SJCRH30 (cell line): ENCODE measurements at regions not wholly inside any gene's neighbourhood (a gene's known extent, or its start where the extent isn't known, plus 50 kb on each side); places are given as distances from the start of the nearest gene placed in this dataset.
"Not testable (repeated sequence)": the region's sequence is repeated elsewhere in the genome, so short reads cannot be mapped to it uniquely, and the experiment has no call there.

Experiments
- DNase-seq, 2 experiments: peaks; one replicate each; pipeline ENCODE4 v3.0.0-alpha.2; 2015 to 2020
- H3K27ac ChIP-seq: fragments of 250-450 bp; sonication (Bioruptor Pico); 2 replicates; pipeline ENCODE4 v1.5.1; 2020; ENCODE audit warnings: mild to moderate bottlenecking, moderate library complexity
- H3K27me3 ChIP-seq: fragments of 250-450 bp; sonication (Bioruptor Pico); 2 replicates; pipeline ENCODE4 v1.5.1; 2020; ENCODE audit warnings: mild to moderate bottlenecking, moderate library complexity
- H3K36me3 ChIP-seq: fragments of 250-450 bp; sonication (Bioruptor Pico); 2 replicates; pipeline ENCODE4 v1.5.1; 2020; ENCODE audit warnings: mild to moderate bottlenecking, moderate library complexity
- H3K4me1 ChIP-seq: fragments of 250-450 bp; sonication (Bioruptor Pico); 2 replicates; pipeline ENCODE4 v1.5.1; 2020; ENCODE audit warnings: mild to moderate bottlenecking, moderate library complexity
- H3K4me3 ChIP-seq: fragments of 250-450 bp; sonication (Bioruptor Pico); 2 replicates; pipeline ENCODE4 v1.5.1; 2020; ENCODE audit warnings: mild to moderate bottlenecking, moderate library complexity
- H3K9me3 ChIP-seq: fragments of 250-450 bp; sonication (Bioruptor Pico); replicated peaks from 2 replicates; pipeline ENCODE4 v1.5.1; 2020; ENCODE audit warnings: mild to moderate bottlenecking, moderate library complexity

GRCh38 chr2:67131257-67131609 is 265.9 kb upstream of the ETAA1 start:
- H3K27ac ChIP-seq = no peak overlapping the region
- no peaks in the 10 kb centered on the region for H3K36me3 ChIP-seq

DNA sequence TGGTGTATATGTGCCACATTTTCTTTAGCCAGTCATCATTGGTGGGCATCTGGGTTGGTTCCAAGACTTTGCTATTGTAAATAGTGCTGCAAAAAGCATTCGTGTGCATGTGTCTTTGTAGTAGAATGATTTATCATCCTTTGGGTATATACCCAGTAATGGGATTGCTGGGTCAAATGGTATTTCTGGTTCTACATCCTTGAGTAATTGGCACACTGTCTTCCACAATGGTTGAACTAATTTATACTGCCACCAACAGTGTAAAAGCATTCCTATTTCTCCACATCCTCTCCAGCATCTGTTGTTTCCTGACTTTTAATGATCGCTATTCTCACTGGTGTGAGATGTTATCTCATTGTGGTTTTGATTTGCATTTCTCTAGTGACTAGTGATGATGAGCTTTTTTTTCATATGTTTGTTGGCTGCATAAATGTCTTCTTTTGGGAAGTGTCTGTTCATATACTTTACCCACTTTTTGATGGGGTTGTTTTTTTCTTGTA is 264.6 kb upstream of the ETAA1 start:
- H3K9me3 ChIP-seq, H3K27me3 ChIP-seq, DNase-seq, H3K36me3 ChIP-seq, H3K4me3 ChIP-seq, H3K27ac ChIP-seq: not testable (repeated sequence)
- peaks cover 38% of the 10 kb centered on the region for H3K4me1 ChIP-seq

More at GRCh38 chr2:67131257-67131609, 265.9 kb upstream of the ETAA1 start:
- Histone ChIP-seq H3K4me3 (no peak overlapping the region), H3K27me3 (no peaks in the 10 kb centered on the region; the same call in 1 of the 2 replicates), H3K9me3 (no peaks in the 10 kb centered on the region), H3K4me1 (peaks cover 30% of the 10 kb centered on the region)
- peak in 1 of 2 experiments; percentile 37 for DNase-seq

DNA sequence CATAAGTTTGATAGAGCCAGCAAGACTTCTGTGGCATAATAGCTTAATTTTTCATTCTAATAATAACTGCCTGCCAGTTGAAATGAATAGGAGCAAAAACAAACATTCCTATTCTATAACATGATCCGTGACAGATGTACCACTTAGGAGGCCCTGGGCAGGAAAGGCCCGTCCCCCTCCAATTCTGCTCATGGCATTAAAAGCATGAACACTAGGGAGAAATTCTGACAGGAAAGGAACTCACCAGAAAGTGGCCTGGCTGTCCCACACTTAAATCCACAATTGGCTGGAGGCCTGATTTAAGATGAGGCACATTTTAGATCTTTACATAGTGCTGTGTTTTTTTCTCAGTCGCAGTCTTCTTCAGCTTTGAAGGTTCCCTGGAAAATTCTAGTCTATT is 261.9 kb upstream of the ETAA1 start:
- H3K36me3 ChIP-seq = no peaks in the 10 kb centered on the region

GRCh38 chr2:67137699-67138098 is 259.4 kb upstream of the ETAA1 start:
- no peaks in the 10 kb centered on the region for H3K9me3 ChIP-seq
- H3K36me3 ChIP-seq = no peaks in the 10 kb centered on the region
- peak in 1 of 2 experiments; percentile 65 for DNase-seq
- H3K4me1 ChIP-seq = peaks cover 39% of the 10 kb centered on the region
- H3K27ac ChIP-seq = no peak overlapping the region; the same call in 1 of the 2 replicates
- no peak overlapping the region for H3K4me3 ChIP-seq
- no peaks in the 10 kb centered on the region for H3K27me3 ChIP-seq

More for the DNA sequence above, 261.9 kb upstream of the ETAA1 start:
- Histone ChIP-seq H3K27me3 (no peaks in the 10 kb centered on the region), H3K27ac (peak overlapping the region; percentile 60), H3K4me1 (peaks cover 46% of the 10 kb centered on the region), H3K4me3 (no peak overlapping the region), H3K9me3 (no peaks in the 10 kb centered on the region)
- peak; percentile 65 to 82 for DNase-seq

GRCh38 chr2:67142071-67142470 is 255.1 kb upstream of the ETAA1 start:
- Histone ChIP-seq H3K9me3 (no peaks in the 10 kb centered on the region), H3K4me3 (no peak overlapping the region), H3K27ac (no peak overlapping the region), H3K27me3 (no peaks in the 10 kb centered on the region), H3K4me1 (peaks cover 12% of the 10 kb centered on the region), H3K36me3 (no peaks in the 10 kb centered on the region)
- no peak for DNase-seq

- peaks cover 5% of the 10 kb centered on the region for H3K4me1 ChIP-seq
- no peak for DNase-seq
Measured at GRCh38 chr2:67142741-67143140, 254.4 kb upstream of the ETAA1 start.

DNA sequence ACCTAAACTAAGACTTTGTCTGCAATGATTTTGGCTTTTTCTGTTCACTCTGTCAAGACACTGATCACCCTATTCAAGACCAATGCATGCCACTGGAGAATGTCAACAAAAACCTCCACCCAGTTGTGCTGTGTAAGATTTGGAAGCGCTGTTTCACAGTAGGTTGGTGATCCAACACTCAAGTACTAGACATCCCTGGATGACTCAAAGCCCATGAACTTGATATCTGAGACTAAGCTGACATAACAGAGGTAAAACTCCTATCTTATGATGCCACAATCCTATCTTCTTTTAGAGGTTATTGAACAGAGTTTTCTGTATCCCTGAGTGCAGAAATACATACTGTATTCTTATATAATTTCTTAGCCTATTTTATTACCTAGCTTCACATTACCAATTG is 251.3 kb upstream of the ETAA1 start:
- H3K4me3 ChIP-seq = no peak overlapping the region
- no peaks in the 10 kb centered on the region for H3K4me1 ChIP-seq
- no peaks in the 10 kb centered on the region for H3K27me3 ChIP-seq
- H3K27ac ChIP-seq = no peak overlapping the region
- H3K9me3 ChIP-seq = no peaks in the 10 kb centered on the region
- no peaks in the 10 kb centered on the region for H3K36me3 ChIP-seq
- DNase-seq = no peak

More at GRCh38 chr2:67142741-67143140, 254.4 kb upstream of the ETAA1 start:
- no peak overlapping the region for H3K27ac ChIP-seq
- H3K9me3 ChIP-seq = no peaks in the 10 kb centered on the region
- H3K4me3 ChIP-seq = no peak overlapping the region
- no peaks in the 10 kb centered on the region for H3K36me3 ChIP-seq
- H3K27me3 ChIP-seq = no peaks in the 10 kb centered on the region

DNA sequence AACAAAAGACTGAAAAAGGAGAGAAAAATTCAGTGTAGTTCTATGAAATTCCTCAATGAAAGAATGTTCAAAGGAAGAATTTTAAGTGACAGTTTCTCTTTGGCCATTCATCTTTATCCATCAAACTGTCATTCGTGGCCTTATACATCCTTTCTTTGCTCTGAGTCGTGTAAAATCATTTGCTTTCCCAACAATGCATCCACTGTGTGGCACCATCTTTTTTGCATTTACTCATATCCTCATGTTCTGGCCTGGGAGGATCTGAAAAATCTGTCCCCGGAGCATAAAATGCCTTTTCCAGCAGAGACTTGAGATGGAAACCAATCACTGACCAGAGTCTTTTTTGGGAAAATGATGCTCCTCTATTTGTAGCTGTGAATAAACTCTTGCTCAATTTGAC is 240.3 kb upstream of the ETAA1 start:
- no peak for DNase-seq
- H3K9me3 ChIP-seq = no peaks in the 10 kb centered on the region
- H3K36me3 ChIP-seq = no peaks in the 10 kb centered on the region
- no peaks in the 10 kb centered on the region for H3K27me3 ChIP-seq
- no peaks in the 10 kb centered on the region for H3K4me1 ChIP-seq
- H3K4me3 ChIP-seq = no peak overlapping the region
- no peak overlapping the region for H3K27ac ChIP-seq

DNA sequence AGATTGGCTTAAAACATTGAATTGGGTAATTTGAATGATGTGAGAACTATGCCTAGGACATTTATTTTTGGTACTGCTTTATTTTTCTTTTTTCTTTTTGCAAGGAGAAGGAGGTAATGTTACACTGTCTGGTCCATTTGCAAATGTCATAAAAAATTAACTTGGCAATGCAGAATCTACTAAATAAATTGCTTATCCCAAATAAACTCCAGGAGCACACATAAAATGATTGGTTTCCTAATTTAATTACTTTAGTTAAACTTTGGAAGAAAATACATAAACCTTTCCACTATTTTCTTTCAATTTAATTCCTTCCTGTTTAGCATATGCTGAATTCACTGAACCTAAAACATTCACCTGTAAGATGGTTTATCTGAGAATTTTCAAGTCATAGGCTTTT is 238.4 kb upstream of the ETAA1 start:
- Histone ChIP-seq H3K36me3 (no peaks in the 10 kb centered on the region), H3K4me3 (no peak overlapping the region), H3K27ac (no peak overlapping the region), H3K4me1 (no peaks in the 10 kb centered on the region), H3K27me3 (no peaks in the 10 kb centered on the region), H3K9me3 (no peaks in the 10 kb centered on the region)
- no peak for DNase-seq

DNA sequence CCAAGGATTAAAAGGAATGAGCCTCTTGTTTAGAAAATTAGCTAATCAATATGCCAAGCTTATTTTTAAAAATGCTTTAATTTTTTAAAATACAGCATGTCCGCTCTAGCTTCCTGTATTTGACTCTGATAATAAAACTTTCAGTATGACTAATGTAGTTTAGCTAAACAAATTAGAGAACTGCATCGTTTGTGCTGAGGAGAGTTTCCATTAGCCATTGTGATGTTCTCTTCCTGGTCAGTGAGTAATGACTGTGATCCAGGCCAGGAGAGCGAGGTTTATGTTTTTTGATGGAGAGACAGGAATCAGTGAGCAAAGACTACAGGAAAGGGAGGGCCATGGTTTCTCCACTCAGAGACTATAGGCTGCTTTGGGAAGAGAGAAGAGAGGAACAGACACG is 237.2 kb upstream of the ETAA1 start:
- H3K27ac ChIP-seq = no peak overlapping the region
- DNase-seq = no peak
- H3K4me3 ChIP-seq = no peak overlapping the region
- H3K27me3 ChIP-seq = no peaks in the 10 kb centered on the region
- H3K9me3 ChIP-seq = no peaks in the 10 kb centered on the region
- no peaks in the 10 kb centered on the region for H3K4me1 ChIP-seq
- H3K36me3 ChIP-seq = no peaks in the 10 kb centered on the region

GRCh38 chr2:67164771-67165522 is 232.2 kb upstream of the ETAA1 start:
- H3K36me3 ChIP-seq = no peaks in the 10 kb centered on the region
- no peaks in the 10 kb centered on the region for H3K27me3 ChIP-seq
- no peak overlapping the region for H3K4me3 ChIP-seq
- H3K4me1 ChIP-seq = no peaks in the 10 kb centered on the region
- no peak for DNase-seq
- H3K9me3 ChIP-seq = no peaks in the 10 kb centered on the region
- no peak overlapping the region for H3K27ac ChIP-seq

- Histone ChIP-seq H3K36me3 (no peaks in the 10 kb centered on the region), H3K27me3 (no peaks in the 10 kb centered on the region), H3K4me1 (no peaks in the 10 kb centered on the region), H3K4me3 (no peak overlapping the region), H3K9me3 (no peaks in the 10 kb centered on the region), H3K27ac (no peak overlapping the region)
- no peak for DNase-seq
Measured at GRCh38 chr2:67165523-67165990, 231.6 kb upstream of the ETAA1 start.

- DNase-seq, H3K27me3 ChIP-seq, H3K27ac ChIP-seq, H3K9me3 ChIP-seq, H3K4me3 ChIP-seq, H3K36me3 ChIP-seq, H3K4me1 ChIP-seq: not testable (repeated sequence)
Measured at GRCh38 chr2:67166511-67166910, 230.6 kb upstream of the ETAA1 start.

GRCh38 chr2:67169417-67170140 is 227.6 kb upstream of the ETAA1 start:
- Histone ChIP-seq H3K27ac (no peak overlapping the region), H3K4me1 (no peaks in the 10 kb centered on the region), H3K27me3 (peaks cover 5% of the 10 kb centered on the region; the same call in 1 of the 2 replicates), H3K4me3 (no peak overlapping the region), H3K9me3 (no peaks in the 10 kb centered on the region), H3K36me3 (no peaks in the 10 kb centered on the region)
- DNase-seq = no peak

- Histone ChIP-seq H3K27me3 (no peaks in the 10 kb centered on the region; the same call in 1 of the 2 replicates), H3K27ac (no peak overlapping the region), H3K36me3 (no peaks in the 10 kb centered on the region), H3K4me3 (no peak overlapping the region), H3K4me1 (no peaks in the 10 kb centered on the region), H3K9me3 (no peaks in the 10 kb centered on the region)
- DNase-seq = no peak
Measured at GRCh38 chr2:67179526-67179925, 217.6 kb upstream of the ETAA1 start.
